K562 (cell line): ENCODE measurements at regions not wholly inside any gene's neighbourhood (a gene's known extent, or its start where the extent isn't known, plus 50 kb on each side); places are given as distances from the start of the nearest gene placed in this dataset.

Source experiments
- ATAC-seq: fragments of 200-7000 bp; cut with Tn5 transposase; 3 replicates; pipeline ENCODE4 v1.9.1; 2020; ENCODE audit warnings: moderate library complexity
- BruUV-seq: library from RNA; stranded (reverse); fragments of 400-500 nt; replicated peaks from 2 replicates; lab custom pipeline; 2021; lab: Mats Ljungman, UMichigan
- CTCF ChIA-PET: fragments of 300-600 bp; formaldehyde crosslinking; extraction: SDS; loops from one replicate; lab custom pipeline; 2021; ENCODE audit warnings: low intra/inter-chr PET ratio; lab: Yijun Ruan, JAX
- POLR2A ChIA-PET: fragments of 300-600, 350-650 bp; sonication (Branson Sonifier 250); formaldehyde crosslinking; extraction: SDS; loops from one replicate; lab custom pipeline; 2021; ENCODE audit warnings: antibody characterized with exemption, inconsistent platforms; lab: Yijun Ruan, JAX
- DNase-seq, 4 experiments: peaks; one replicate each; pipeline versions ENCODE4 v3.0.0 to v3.0.0-alpha.2; 2011 to 2018; ENCODE audit warnings: low spot score in 3 of 4, mixed read lengths in 3 of 4; ENCODE audit errors: extremely low read depth in 1 of 4
- FAIRE-seq: peaks from 2 replicates; lab custom pipeline; 2011; peaks lifted over from hg19 to GRCh38; lab: Jason Lieb, UNC
- H2AFZ ChIP-seq: 2 replicates; pipeline ENCODE4 v1.6.0; 2011; ENCODE audit warnings: low read depth, low read length, control low read depth, inconsistent platforms
- H3K27ac ChIP-seq: fragments of 200-600 bp; 3 replicates; pipeline ENCODE4 v1.8.0; 2011; ENCODE audit warnings: low read depth, mild to moderate bottlenecking, control low read depth, inconsistent platforms, low read length, moderate library complexity, mixed read lengths; ENCODE audit errors: extremely low read depth
- H3K27me3 ChIP-seq, 2 experiments: fragments of 300-600 bp in 1 of 2; 2 replicates in 1 of 2; 3 replicates in 1 of 2; pipeline versions ENCODE4 v1.6.0 to v1.8.0; 2011; ENCODE audit warnings: inconsistent platforms in 2 of 2, low read length in 2 of 2, mild to moderate bottlenecking in 1 of 2, mixed read lengths in 1 of 2, moderate library complexity in 1 of 2; ENCODE audit not compliant: control insufficient read depth in 2 of 2, insufficient read depth in 2 of 2
- H3K36me3 ChIP-seq: fragments of 300-600 bp; 3 replicates; pipeline ENCODE4 v1.8.0; 2011; ENCODE audit warnings: mild to moderate bottlenecking, low read length, inconsistent platforms; ENCODE audit not compliant: control insufficient read depth, insufficient read depth
- H3K4me1 ChIP-seq, 2 experiments: fragments of 200-600 bp in 1 of 2; replicated peaks in 1 of 2; 2 replicates in 1 of 2; 3 replicates in 1 of 2; pipeline versions ENCODE4 v1.5.1 to v1.8.0; 2011; ENCODE audit warnings: inconsistent platforms in 2 of 2, low read length in 2 of 2, mild to moderate bottlenecking in 1 of 2, mixed read lengths in 1 of 2, moderate library complexity in 1 of 2; ENCODE audit not compliant: control insufficient read depth in 2 of 2, insufficient read depth in 2 of 2
- H3K4me2 ChIP-seq: 2 replicates; pipeline ENCODE4 v1.6.1; 2011; ENCODE audit warnings: low read length, control low read depth, inconsistent platforms, mixed read lengths; ENCODE audit not compliant: insufficient read depth
- H3K4me3 ChIP-seq: fragments of 200-600 bp; sonication (generic), shearing (Covaris generic); 2 replicates; pipeline ENCODE4 v1.5.1; 2016; ENCODE audit warnings: control low read depth, inconsistent platforms
- H3K79me2 ChIP-seq: fragments of 200-600 bp; 3 replicates; pipeline ENCODE4 v1.8.0; 2011; ENCODE audit warnings: low read length, inconsistent platforms; ENCODE audit not compliant: control insufficient read depth, insufficient read depth
- H3K9ac ChIP-seq, 2 experiments: 2 replicates each; pipeline versions ENCODE4 v1.6.0 to v1.6.1; 2011; ENCODE audit warnings: low read depth in 2 of 2, low read length in 2 of 2, control low read depth in 1 of 2, inconsistent platforms in 1 of 2, mild to moderate bottlenecking in 1 of 2, mixed read lengths in 1 of 2; ENCODE audit not compliant: insufficient read depth in 1 of 2
- H3K9me1 ChIP-seq: one replicate; pipeline ENCODE4 v1.6.0; 2011; ENCODE audit warnings: inconsistent platforms, mild to moderate bottlenecking, low read length, moderate library complexity; ENCODE audit not compliant: control insufficient read depth, insufficient read depth
- H3K9me3 ChIP-seq: replicated peaks from 2 replicates; pipeline ENCODE4 v1.5.1; 2011; ENCODE audit warnings: low read depth, low read length, inconsistent platforms; ENCODE audit not compliant: control insufficient read depth, insufficient read depth
- H4K20me1 ChIP-seq: replicated peaks from 2 replicates; pipeline ENCODE4 v1.6.1; 2011; ENCODE audit warnings: low read length, inconsistent platforms, mixed read lengths; ENCODE audit not compliant: control insufficient read depth, insufficient read depth
- DIDO1 ChIP-seq: fragments of 450-650 bp; IDR thresholded peaks from 2 replicates; pipeline ENCODE4 v1.6.1; 2016; ENCODE audit warnings: low read depth, missing biosample characterization, missing genetic modification characterization
- E2F4 ChIP-seq: sonication (generic); formaldehyde crosslinking; IDR thresholded peaks from 2 replicates; pipeline ENCODE4 v1.8.0; 2022; ENCODE audit warnings: mild to moderate bottlenecking, low read depth, missing genetic modification reagents
- EP400 ChIP-seq: fragments of 450-650 bp; IDR thresholded peaks from 2 replicates; pipeline ENCODE4 v1.6.1; 2017; ENCODE audit warnings: antibody characterized with exemption, mild to moderate bottlenecking, moderate library complexity
- HDAC2 ChIP-seq: fragments of 450-650 bp; IDR thresholded peaks from 2 replicates; pipeline ENCODE4 v1.6.1; 2016; ENCODE audit warnings: mild to moderate bottlenecking
- HLTF ChIP-seq: fragments of 450-650 bp; IDR thresholded peaks from 2 replicates; pipeline ENCODE4 v1.6.1; 2016
- KDM5B ChIP-seq: fragments of 200-600 bp; sonication (generic); IDR thresholded peaks from 2 replicates; pipeline ENCODE4 v1.6.1; 2012; ENCODE audit warnings: low read depth, mild to moderate bottlenecking, moderate library complexity, low read length, control low read depth, inconsistent platforms; ENCODE audit not compliant: insufficient replicate concordance
- MCM7 ChIP-seq, 2 experiments: fragments of 450-650 bp; IDR thresholded peaks; 2 replicates each; pipeline ENCODE4 v1.6.1; 2016 to 2018
- MEF2D ChIP-seq: conservative IDR thresholded peaks from 2 replicates; pipeline ENCODE4 v1.6.1; 2016; ENCODE audit warnings: low read depth, missing genetic modification characterization, missing compliant biosample characterization
- MIER1 ChIP-seq: fragments of 450-650 bp; IDR thresholded peaks from 2 replicates; pipeline ENCODE4 v1.6.1; 2016; ENCODE audit warnings: antibody characterized with exemption, mild to moderate bottlenecking, low read depth
- MLLT1 ChIP-seq, 2 experiments: fragments of 450-650 bp; IDR thresholded peaks; 2 replicates each; pipeline ENCODE4 v1.6.1; 2016
- MYBL2 ChIP-seq, 2 experiments: fragments of 450-650 bp in 1 of 2; sonication (generic) in 1 of 2; formaldehyde crosslinking in 1 of 2; IDR thresholded peaks; 2 replicates each; pipeline versions ENCODE4 v1.6.1 to v1.8.1; 2017 to 2022; ENCODE audit warnings: borderline replicate concordance in 1 of 2, inconsistent platforms in 1 of 2, low read depth in 1 of 2, mild to moderate bottlenecking in 1 of 2, missing genetic modification reagents in 1 of 2, moderate library complexity in 1 of 2
- NFXL1 ChIP-seq: fragments of 450-650 bp; formaldehyde crosslinking; IDR thresholded peaks from 2 replicates; pipeline ENCODE4 v1.4.0; 2021; ENCODE audit warnings: mild to moderate bottlenecking
- PHB2 ChIP-seq: fragments of 450-650 bp; IDR thresholded peaks from 2 replicates; pipeline ENCODE4 v1.6.1; 2017; ENCODE audit warnings: low read depth
- TCF7L2 ChIP-seq: fragments of 150-350 bp; IDR thresholded peaks from 2 replicates; pipeline ENCODE4 v1.6.1; 2016; ENCODE audit warnings: low read depth, mild to moderate bottlenecking, low read length, moderate library complexity
- TEAD2 ChIP-seq: fragments of 450-650 bp; IDR thresholded peaks from 2 replicates; pipeline ENCODE4 v1.6.1; 2016; ENCODE audit warnings: missing genetic modification characterization, control low read depth, missing compliant biosample characterization
- ZBED1 ChIP-seq: IDR thresholded peaks from 2 replicates; pipeline ENCODE4 v1.6.1; 2014
- WGBS: fragments of 100-300 bp; shearing (Covaris generic); methylation state at CpG from one replicate; pipeline ENCODE4 v1.1.6; 2016; ENCODE audit warnings: low coverage, mixed read lengths; ENCODE audit not compliant: insufficient coverage; ENCODE audit errors: missing lambda C conversion rate; 5-methylcytosine and 5-hydroxymethylcytosine counted together
- in situ Hi-C: fragments of 300-500 bp; cut with MboI; formaldehyde crosslinking; loops from 4 replicates; pipeline ENCODE4 v1.15.0; 2018; ENCODE audit warnings: inconsistent platforms, mixed read lengths
- intact Hi-C: fragments of 100-400 bp; cut with micrococcal nuclease; formaldehyde crosslinking; loops from 2 replicates; pipeline ENCODE4 v1.14.2; 2022

- TF ChIP-seq DIDO1 (tag) (no peak), NFXL1 (CRISPR knock-in tag) (no peak), HLTF (no peak), TEAD2 (tag) (no peak), MIER1 (no peak), PHB2 (no peak), ZBED1 (no peak), MEF2D (tag) (no peak), KDM5B (no peak)
Observed at GRCh38 chr11:114827736-114828135, 149.4 kb downstream of the NXPE2 start (continued).

GRCh38 chr11:114832532-114833125 lies 154.3 kb downstream of the NXPE2 start:
- H3K27ac ChIP-seq = no peak overlapping the region
- no peaks in the 10 kb centered on the region for H3K27me3 ChIP-seq
- no peak overlapping the region for H2AFZ ChIP-seq
- H3K9me3 ChIP-seq = no peaks in the 10 kb centered on the region
- H4K20me1 ChIP-seq = no peaks in the 10 kb centered on the region
- H3K4me2 ChIP-seq = no peak overlapping the region
- no peaks in the 10 kb centered on the region for H3K4me1 ChIP-seq
- ATAC-seq = no peak
- WGBS = 0% methylated on average over 6 of the region's 6 CpGs
- POLR2A ChIA-PET = no interaction called here
- no TSS peak for BruUV-seq
- TF ChIP-seq E2F4 = no peak
- no peak for TF ChIP-seq MCM7 (IDR thresholded peaks at IDR 0.05)
- no peak for TF ChIP-seq HDAC2
- no peak for TF ChIP-seq EP400
- no peak for TF ChIP-seq TCF7L2
- no peak for TF ChIP-seq MYBL2 (IDR thresholded peaks at IDR 0.05; ENCODE audit: low read depth)
- no peak for TF ChIP-seq MYBL2 (CRISPR knock-in tag; IDR thresholded peaks at IDR 0.05; ENCODE audit: borderline replicate concordance)
- no peak for TF ChIP-seq MLLT1 (IDR thresholded peaks at IDR 0.05)
- TF ChIP-seq, all 486 proteins: peak for 0
- no peaks in the 10 kb centered on the region for H3K9me1 ChIP-seq
- H3K36me3 ChIP-seq = no peaks in the 10 kb centered on the region
- no peak overlapping the region for H3K4me3 ChIP-seq
- intact Hi-C loops = no loop called here
- H3K9ac ChIP-seq = no peak overlapping the region
- in situ Hi-C loops = no loop called here
- CTCF ChIA-PET = no interaction called here
- no peak for FAIRE-seq
- DNase-seq = no peak
- H3K79me2 ChIP-seq = no peaks in the 10 kb centered on the region
